ENCODE measurements at regions not wholly inside any gene's neighbourhood (a gene's known extent, or its start where the extent isn't known, plus 50 kb on each side); places are given as distances from the start of the nearest gene placed in this dataset.

- H3K27me3 Mint-ChIP-seq = no peaks in the 10 kb centered on the region
- H3K4me1 Mint-ChIP-seq = no peaks in the 10 kb centered on the region
- no peak overlapping the region for H3K4me3 Mint-ChIP-seq
- H3K9me3 Mint-ChIP-seq = peaks cover 0 to 9% (median 3%) of the 10 kb centered on the region in 3 donors
- H3K36me3 Mint-ChIP-seq = no peaks in the 10 kb centered on the region
- no peak overlapping the region for H3K27ac Mint-ChIP-seq
Measured at GRCh38 chr6:48057601-48058000, 53.4 kb downstream of the PTCHD4 start.

- no peaks in the 10 kb centered on the region for H3K4me1 Mint-ChIP-seq
- no peaks in the 10 kb centered on the region for H3K36me3 Mint-ChIP-seq
- H3K27me3 Mint-ChIP-seq = no peaks in the 10 kb centered on the region
- no peak overlapping the region for H3K4me3 Mint-ChIP-seq
- H3K27ac Mint-ChIP-seq = no peak overlapping the region
- peaks cover 0 to 4% (median 2%) of the 10 kb centered on the region in 3 donors for H3K9me3 Mint-ChIP-seq
Measured at GRCh38 chr6:48048451-48049146, 62.4 kb downstream of the PTCHD4 start.

GRCh38 chr6:48041894-48042293, 69.1 kb downstream of the PTCHD4 start:
- Mint-ChIP-seq H3K27me3 (no peaks in the 10 kb centered on the region), H3K27ac (no peak overlapping the region), H3K4me1 (no peaks in the 10 kb centered on the region), H3K36me3 (no peaks in the 10 kb centered on the region), H3K9me3 (peaks cover 0 to 4% (median 0%) of the 10 kb centered on the region in 3 donors), H3K4me3 (no peak overlapping the region)

GRCh38 chr6:48037946-48038345, 73.1 kb downstream of the PTCHD4 start:
- Mint-ChIP-seq H3K27me3 (no peaks in the 10 kb centered on the region), H3K9me3 (peaks cover 0 to 4% (median 0%) of the 10 kb centered on the region in 3 donors), H3K4me3 (no peak overlapping the region), H3K4me1 (no peaks in the 10 kb centered on the region), H3K36me3 (no peaks in the 10 kb centered on the region), H3K27ac (peak overlapping the region in 1 of 3 donors; percentile 54)

- Mint-ChIP-seq H3K4me3 (no peak overlapping the region), H3K27ac (no peak overlapping the region), H3K27me3 (no peaks in the 10 kb centered on the region), H3K9me3 (peaks cover 0 to 4% (median 0%) of the 10 kb centered on the region in 3 donors), H3K4me1 (no peaks in the 10 kb centered on the region), H3K36me3 (no peaks in the 10 kb centered on the region)
Measured at GRCh38 chr6:48036316-48036715, 74.7 kb downstream of the PTCHD4 start.

- no peaks in the 10 kb centered on the region for H3K27me3 Mint-ChIP-seq
- peaks cover 0 to 2% (median 0%) of the 10 kb centered on the region in 3 donors for H3K4me1 Mint-ChIP-seq
- H3K27ac Mint-ChIP-seq = no peak overlapping the region
- peaks cover 0 to 1% (median 0%) of the 10 kb centered on the region in 3 donors for H3K9me3 Mint-ChIP-seq
- no peak overlapping the region for H3K4me3 Mint-ChIP-seq
- H3K36me3 Mint-ChIP-seq = no peaks in the 10 kb centered on the region
Measured at GRCh38 chr6:48032151-48032550, 78.8 kb downstream of the PTCHD4 start.

- H3K4me1 Mint-ChIP-seq = peaks cover 0 to 2% (median 0%) of the 10 kb centered on the region in 3 donors
- peaks cover 0 to 1% (median 0%) of the 10 kb centered on the region in 3 donors for H3K9me3 Mint-ChIP-seq
- H3K4me3 Mint-ChIP-seq = no peak overlapping the region
- H3K27me3 Mint-ChIP-seq = no peaks in the 10 kb centered on the region
- H3K27ac Mint-ChIP-seq = no peak overlapping the region
- no peaks in the 10 kb centered on the region for H3K36me3 Mint-ChIP-seq
Measured at GRCh38 chr6:48031711-48032110, 79.3 kb downstream of the PTCHD4 start.

- Mint-ChIP-seq H3K36me3 (peaks cover 2% of the 10 kb centered on the region), H3K27ac (no peak overlapping the region), H3K9me3 (peaks cover 0 to 4% (median 0%) of the 10 kb centered on the region in 3 donors), H3K4me3 (no peak overlapping the region), H3K4me1 (peaks cover 0 to 2% (median 0%) of the 10 kb centered on the region in 3 donors), H3K27me3 (peaks cover 4% of the 10 kb centered on the region)
Measured at GRCh38 chr6:48027704-48028435, 83.1 kb downstream of the PTCHD4 start.

GRCh38 chr6:48024956-48025355, 86.0 kb downstream of the PTCHD4 start:
- peaks cover 0 to 2% (median 0%) of the 10 kb centered on the region in 3 donors for H3K4me1 Mint-ChIP-seq
- peaks cover 2% of the 10 kb centered on the region for H3K36me3 Mint-ChIP-seq
- H3K4me3 Mint-ChIP-seq = no peak overlapping the region
- peaks cover 0 to 2% (median 0%) of the 10 kb centered on the region in 3 donors for H3K9me3 Mint-ChIP-seq
- peaks cover 4% of the 10 kb centered on the region for H3K27me3 Mint-ChIP-seq
- H3K27ac Mint-ChIP-seq = no peak overlapping the region

- H3K4me3 Mint-ChIP-seq = no peak overlapping the region
- peaks cover 0 to 7% (median 2%) of the 10 kb centered on the region in 3 donors for H3K9me3 Mint-ChIP-seq
- H3K27ac Mint-ChIP-seq = no peak overlapping the region
- H3K4me1 Mint-ChIP-seq = no peaks in the 10 kb centered on the region
- peaks cover 4% of the 10 kb centered on the region for H3K27me3 Mint-ChIP-seq
- H3K36me3 Mint-ChIP-seq = peaks cover 2% of the 10 kb centered on the region
Measured at GRCh38 chr6:48021904-48022303, 89.1 kb downstream of the PTCHD4 start.

- H3K27ac Mint-ChIP-seq = no peak overlapping the region
- H3K4me3 Mint-ChIP-seq = no peak overlapping the region
- H3K4me1 Mint-ChIP-seq = no peaks in the 10 kb centered on the region
- no peaks in the 10 kb centered on the region for H3K27me3 Mint-ChIP-seq
- H3K36me3 Mint-ChIP-seq = no peaks in the 10 kb centered on the region
- peaks cover 0 to 7% (median 0%) of the 10 kb centered on the region in 3 donors for H3K9me3 Mint-ChIP-seq
Measured at GRCh38 chr6:48016020-48016755, 94.8 kb downstream of the PTCHD4 start.

GRCh38 chr6:47992809-47993208, 118.2 kb downstream of the PTCHD4 start:
- Mint-ChIP-seq H3K27ac (no peak overlapping the region), H3K36me3 (no peaks in the 10 kb centered on the region), H3K4me1 (no peaks in the 10 kb centered on the region), H3K9me3 (peaks cover 0 to 7% (median 2%) of the 10 kb centered on the region in 3 donors), H3K27me3 (no peaks in the 10 kb centered on the region), H3K4me3 (no peak overlapping the region)

- Mint-ChIP-seq H3K9me3 (peaks cover 0 to under 1% (median under 1%) of the 10 kb centered on the region in 3 donors), H3K27me3 (no peaks in the 10 kb centered on the region), H3K4me1 (peaks cover 0 to 2% (median 0%) of the 10 kb centered on the region in 3 donors), H3K4me3 (no peak overlapping the region), H3K36me3 (no peaks in the 10 kb centered on the region), H3K27ac (no peak overlapping the region)
Measured at GRCh38 chr6:47983491-47983890, 127.5 kb downstream of the PTCHD4 start.

GRCh38 chr6:47977314-47977713, 133.7 kb downstream of the PTCHD4 start:
- H3K4me1 Mint-ChIP-seq = peaks cover 0 to 2% (median 0%) of the 10 kb centered on the region in 3 donors
- H3K27me3 Mint-ChIP-seq = no peaks in the 10 kb centered on the region
- H3K36me3 Mint-ChIP-seq = no peaks in the 10 kb centered on the region
- no peak overlapping the region for H3K27ac Mint-ChIP-seq
- no peaks in the 10 kb centered on the region for H3K9me3 Mint-ChIP-seq
- H3K4me3 Mint-ChIP-seq = no peak overlapping the region

- H3K4me1 Mint-ChIP-seq = no peaks in the 10 kb centered on the region
- H3K27me3 Mint-ChIP-seq = no peaks in the 10 kb centered on the region
- no peak overlapping the region for H3K27ac Mint-ChIP-seq
- no peaks in the 10 kb centered on the region for H3K36me3 Mint-ChIP-seq
- no peaks in the 10 kb centered on the region for H3K9me3 Mint-ChIP-seq
- H3K4me3 Mint-ChIP-seq = no peak overlapping the region
Measured at GRCh38 chr6:47974106-47974505, 136.9 kb downstream of the PTCHD4 start.
